ENCODE measurements at regions not wholly inside any gene's neighbourhood (a gene's known extent, or its start where the extent isn't known, plus 50 kb on each side); places are given as distances from the start of the nearest gene placed in this dataset.
"Not testable (repeated sequence)": the region's sequence is repeated elsewhere in the genome, so short reads cannot be mapped to it uniquely, and the experiment has no call there.

DNA sequence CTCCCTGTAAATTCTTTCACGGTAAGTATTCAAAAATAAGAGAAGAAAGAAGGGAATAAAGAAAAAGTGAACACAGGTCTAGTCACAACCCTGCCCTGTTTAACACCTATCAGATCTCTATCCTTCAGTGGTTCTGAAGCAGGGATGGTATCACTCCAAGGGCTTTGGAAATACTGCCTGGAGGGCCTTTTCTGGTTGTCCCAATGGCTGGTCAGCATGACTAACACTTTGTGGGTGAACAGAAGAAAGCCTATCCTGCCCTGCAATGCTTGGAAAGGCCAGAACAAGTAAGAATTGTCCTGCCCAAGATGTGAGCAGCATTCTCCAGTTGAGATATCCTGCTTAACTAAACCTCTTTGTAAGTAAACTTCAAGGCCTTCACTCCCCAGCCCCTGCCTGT lies 124.9 kb downstream of the TMEM167A start:
- no peak for DNase-seq

GRCh38 chr5:82944267-82944666 lies 132.9 kb downstream of the TMEM167A start:
- not testable (repeated sequence) for DNase-seq

DNA sequence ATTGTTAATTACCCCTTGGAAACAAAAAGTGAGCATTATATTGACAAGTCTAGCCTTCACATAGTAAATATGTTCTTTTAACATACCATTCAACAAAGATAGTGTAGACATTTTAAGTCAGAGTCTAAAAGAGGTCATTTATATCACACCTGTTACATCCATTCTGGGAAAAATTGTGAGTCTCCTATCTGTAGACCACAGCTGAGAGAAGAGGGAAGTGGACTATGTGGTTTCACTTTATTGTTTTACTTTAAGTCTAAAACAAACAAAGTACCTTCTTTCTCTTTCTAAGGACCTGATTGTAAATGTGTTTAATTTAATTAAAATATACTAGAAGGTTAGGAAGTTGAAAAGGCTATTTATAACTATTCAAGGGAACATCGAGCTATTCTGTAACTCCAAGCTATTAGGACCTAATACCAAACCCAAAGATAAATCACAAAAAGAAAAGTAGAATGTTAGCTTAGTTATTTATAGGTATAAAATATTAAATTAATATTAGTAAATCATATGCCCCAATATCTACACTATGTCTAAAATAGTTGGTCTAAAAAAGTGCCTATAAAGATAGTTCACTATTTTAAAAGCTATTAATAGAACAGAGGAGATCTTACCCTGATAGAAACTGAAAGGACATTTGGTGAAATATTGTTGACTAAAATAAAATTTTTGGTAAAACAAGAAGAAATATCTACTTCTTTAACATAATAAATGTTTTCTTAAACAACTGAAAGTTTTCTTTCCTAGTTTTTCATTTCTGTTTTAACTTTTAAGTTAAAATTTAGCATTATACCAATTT lies 134.9 kb downstream of the TMEM167A start:
- peak; percentile 11 for DNase-seq

DNA sequence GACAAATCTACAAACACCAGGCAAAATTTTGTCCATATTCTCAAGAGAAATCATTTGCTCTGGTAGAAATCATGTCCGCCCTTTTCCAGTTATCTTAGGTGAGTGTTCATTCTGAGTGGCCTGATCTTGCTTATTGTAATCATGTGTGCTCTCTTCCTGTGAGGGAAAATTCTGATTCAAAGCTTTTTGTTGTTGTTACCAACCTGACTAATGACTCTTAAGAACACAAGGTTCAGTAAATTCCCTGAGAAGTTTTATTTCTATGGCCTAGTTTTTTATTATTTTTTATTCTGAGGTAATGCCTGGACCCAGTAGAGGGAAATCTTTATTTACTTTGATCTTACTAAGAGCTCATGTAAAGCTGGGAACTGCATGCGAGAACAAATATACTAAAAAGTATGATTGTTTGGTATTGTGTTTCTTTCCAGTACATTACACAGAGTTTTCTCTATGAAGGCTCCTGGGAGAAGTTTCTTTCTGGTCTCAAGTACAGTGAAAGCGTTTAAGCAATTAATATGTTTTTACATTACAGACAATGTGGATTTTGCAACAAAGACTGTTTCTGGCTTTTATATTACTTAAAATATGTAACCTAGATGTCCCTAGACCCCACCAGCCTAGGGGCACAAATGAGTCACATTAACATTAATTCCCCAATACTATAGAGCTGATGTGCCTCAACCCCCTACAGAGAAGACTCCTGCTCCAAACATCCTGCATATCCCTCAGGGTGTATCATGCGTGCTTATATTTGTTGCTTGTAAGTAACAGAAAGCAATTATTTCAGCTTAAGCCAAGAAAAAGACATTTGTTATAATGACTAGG lies 138.1 kb downstream of the TMEM167A start:
- DNase-seq = peak; percentile 7

DNA sequence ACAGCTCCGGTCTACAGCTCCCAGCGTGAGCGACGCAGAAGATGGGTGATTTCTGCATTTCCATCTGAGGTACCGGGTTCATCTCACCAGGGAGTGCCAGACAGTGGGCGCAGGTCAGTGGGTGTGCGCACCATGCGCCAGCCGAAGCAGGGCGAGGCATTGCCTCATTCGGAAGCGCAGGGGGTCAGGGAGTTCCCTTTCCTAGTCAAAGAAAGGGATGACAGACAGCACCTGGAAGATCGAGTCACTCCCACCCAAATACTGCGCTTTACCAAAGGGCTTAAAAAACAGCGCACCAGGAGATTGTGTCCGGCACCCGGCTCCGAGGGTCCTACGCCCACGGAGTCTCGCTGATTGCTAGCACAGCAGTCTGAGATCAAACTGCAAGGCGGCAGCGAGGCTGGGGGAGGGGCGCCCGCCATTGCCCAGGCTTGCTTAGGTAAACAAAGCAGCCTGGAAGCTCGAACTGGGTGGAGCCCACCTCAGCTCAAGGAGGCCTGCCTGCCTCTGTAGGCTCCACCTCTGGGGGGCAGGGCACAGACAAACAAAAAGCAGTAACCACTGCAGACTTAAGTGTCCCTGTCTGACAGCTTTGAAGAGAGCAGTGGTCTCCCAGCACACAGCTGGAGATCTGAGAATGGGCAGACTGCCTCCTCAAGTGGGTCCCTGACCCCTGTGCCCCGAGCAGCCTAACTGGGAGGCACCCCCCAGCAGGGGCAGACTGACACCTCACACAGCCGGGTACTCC lies 144.5 kb downstream of the TMEM167A start:
- peak; percentile 56 for DNase-seq

- DNase-seq = no peak
Observed at GRCh38 chr5:82931110-82931509, 146.1 kb downstream of the TMEM167A start.

DNA sequence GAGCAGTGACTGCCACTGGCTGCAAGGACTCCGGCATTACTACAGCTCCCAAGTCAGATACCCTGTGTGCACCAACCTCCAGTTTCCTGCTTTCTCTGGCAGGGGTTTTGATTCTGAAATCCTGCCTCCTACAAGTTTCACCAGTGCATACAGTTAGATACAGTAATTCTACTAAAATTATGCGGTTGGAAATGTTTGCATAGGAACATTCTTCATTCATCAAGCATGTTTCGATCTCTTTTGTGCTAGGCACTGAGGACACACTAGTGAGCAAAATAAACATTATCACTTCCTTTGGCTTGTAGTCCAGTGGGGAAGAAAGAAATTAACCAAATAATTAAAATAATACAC lies 152.2 kb downstream of the TMEM167A start:
- peak; percentile 13 for DNase-seq

- DNase-seq = no peak
Observed at GRCh38 chr5:82924226-82925060, 152.8 kb downstream of the TMEM167A start.

DNA sequence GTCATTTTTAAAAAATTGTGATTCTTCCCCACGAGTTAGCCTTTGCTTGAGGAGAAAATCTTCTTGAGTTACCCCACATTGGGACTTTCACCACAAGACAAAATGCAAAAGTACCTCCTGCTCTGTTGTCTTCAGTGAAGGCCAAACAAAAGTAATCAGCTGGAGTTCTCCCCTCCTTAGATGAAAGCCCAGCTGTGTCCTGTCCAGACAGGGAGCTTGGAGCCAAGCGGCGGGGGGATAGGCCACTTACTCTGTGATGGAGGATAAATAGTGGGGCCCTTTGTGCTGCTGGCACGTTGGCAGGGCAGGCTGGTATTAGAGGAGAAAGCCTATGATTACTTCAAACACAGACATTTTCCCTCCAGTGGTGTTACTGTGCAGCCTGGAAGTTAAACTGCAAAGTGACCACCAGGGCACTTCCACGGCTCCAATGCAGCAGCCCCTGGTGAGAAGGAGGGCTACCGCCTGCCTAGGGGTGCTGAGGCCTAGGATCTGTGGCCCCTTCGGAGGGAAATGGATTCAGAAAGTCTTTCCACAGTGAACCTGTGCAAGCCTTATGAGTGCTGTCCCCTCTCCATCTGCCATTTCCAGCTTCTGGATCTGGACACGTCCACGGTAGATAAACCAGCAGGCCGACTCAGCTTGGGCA lies 155.0 kb downstream of the TMEM167A start:
- no peak for DNase-seq

DNA sequence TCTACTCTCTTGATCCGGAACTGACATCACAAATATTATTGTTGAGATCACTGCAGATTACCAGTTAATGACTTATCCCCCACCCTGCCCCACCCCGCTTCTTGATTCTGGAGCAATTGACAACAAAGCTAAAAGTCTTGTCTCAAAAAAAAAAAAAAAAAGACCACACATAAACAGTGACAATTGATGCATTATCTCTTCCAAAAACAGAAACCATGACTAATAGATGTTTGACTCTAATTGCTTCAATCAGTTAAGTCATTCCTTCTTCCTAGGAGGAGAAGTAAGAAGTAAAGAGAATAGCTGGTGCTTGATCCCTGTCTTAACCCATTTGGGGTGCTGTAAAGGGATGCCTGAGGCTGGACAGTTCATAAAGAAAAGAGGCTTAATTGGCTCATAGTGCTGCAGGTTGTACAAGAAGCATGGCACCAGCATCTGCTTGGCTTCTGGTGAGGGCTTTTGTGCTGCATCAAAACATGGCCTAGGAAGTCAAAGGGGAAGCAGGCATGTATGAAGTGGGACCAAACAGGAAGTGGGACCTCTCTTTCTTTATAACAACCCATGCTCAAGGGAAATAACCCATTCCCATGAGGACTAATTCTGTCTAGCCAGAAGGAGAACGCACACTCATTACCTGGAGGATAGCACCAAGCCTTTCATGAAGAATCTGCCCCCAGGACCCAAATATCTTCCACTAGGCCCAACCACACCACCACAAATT lies 158.7 kb downstream of the TMEM167A start:
- DNase-seq = no peak

DNA sequence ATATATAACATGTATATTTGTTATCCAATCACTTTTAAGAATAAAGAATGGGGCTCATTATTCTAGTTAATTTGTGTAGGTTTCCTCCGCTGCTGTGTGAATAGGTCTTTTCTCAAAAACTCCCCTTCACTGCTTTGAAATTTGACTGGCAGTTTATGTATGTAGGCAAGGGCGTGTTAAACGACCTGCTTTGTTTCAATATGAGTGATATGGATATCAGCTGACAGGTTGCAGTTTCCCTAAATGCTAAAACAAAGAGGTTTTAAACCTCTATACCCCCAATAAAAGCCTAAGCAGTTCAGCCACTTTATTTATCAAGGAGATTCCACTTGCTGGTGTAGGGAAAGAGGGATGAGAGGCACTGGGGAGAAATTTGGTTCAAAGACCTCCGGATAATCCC lies 159.6 kb downstream of the TMEM167A start:
- no peak for DNase-seq

DNA sequence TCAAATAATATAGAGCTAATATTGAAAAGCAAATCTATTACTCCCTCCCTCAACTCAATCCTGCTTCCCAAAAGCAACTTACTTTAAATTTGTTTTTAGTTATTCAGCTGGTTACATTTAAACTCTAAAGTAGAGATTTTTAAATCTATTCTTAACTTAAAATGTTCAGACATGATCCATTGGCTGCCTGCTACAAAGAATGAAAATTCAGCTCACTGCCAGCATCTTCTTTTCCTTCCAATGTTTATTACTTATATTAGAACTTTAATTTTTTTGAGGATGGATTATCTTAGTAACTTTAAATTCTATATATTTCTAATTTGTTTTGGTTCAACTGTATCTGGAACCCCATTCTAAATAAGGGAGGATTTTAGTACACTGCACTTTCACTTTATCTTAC lies 163.2 kb downstream of the TMEM167A start:
- no peak for DNase-seq

- no peak for DNase-seq
Observed at GRCh38 chr5:82912462-82912861, 164.7 kb downstream of the TMEM167A start.

DNA sequence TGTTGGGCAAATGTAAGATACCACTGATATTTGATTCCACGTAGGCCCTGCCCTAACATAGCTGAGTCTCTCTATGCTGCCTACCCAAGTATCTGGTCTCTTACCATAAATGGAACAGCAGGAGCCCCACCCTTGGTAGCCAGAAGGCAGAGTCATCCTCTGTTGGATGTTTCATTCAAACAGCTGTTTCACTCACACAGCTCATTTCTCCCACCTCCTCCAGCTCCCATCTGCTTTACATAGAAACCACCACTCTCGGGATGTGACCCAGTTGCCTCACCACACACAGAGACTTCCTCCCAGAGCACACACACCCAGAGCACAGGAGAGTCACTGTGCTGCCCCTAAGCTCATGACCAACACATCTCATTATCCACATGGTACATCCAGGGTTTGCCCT lies 165.3 kb downstream of the TMEM167A start:
- no peak for DNase-seq

DNA sequence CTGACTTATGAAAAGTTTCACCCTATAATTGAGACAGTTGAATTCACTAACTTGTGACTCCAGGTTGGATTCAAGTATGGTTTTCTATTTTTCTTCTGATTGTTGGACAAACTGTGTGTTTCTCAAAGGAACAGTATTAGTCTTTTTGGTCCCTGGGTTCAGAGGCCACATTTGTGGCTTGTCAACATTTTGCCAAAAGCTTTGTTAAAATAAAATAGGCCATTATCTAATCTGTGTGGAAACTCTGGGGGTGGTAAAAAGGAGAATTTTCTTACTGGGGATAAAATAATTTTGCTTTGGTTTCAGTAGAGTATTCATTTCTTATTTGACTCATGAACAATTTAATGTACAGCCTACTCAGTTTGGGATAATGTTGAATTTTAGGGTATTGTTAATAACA lies 166.3 kb downstream of the TMEM167A start:
- no peak for DNase-seq

- no peak for DNase-seq
Observed at GRCh38 chr5:82910491-82910890, 166.7 kb downstream of the TMEM167A start.

GRCh38 chr5:82909771-82910170 lies 167.4 kb downstream of the TMEM167A start:
- DNase-seq = no peak

DNA sequence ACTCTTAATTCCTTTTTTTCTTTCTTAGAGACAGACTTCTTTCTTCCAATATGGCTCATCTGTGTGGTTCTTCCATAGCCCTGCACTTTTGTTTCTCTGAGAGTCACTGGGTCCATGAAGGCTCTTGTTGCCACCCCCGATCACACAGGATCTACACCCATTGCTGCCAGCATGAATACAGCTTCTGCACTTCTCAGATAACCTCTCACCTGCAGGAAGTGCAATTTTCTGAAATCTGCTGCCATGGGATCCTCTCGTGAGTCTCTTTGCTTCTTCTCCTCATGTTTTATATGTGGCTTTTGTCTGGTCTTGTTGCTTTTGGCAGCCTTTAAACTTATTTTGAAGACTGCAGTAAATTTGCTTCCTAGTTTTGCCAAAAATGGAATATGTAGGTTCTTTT lies 171.2 kb downstream of the TMEM167A start:
- DNase-seq = peak; percentile 23

- no peak for DNase-seq
Observed at GRCh38 chr5:82901281-82901888, 175.8 kb downstream of the TMEM167A start.

DNA sequence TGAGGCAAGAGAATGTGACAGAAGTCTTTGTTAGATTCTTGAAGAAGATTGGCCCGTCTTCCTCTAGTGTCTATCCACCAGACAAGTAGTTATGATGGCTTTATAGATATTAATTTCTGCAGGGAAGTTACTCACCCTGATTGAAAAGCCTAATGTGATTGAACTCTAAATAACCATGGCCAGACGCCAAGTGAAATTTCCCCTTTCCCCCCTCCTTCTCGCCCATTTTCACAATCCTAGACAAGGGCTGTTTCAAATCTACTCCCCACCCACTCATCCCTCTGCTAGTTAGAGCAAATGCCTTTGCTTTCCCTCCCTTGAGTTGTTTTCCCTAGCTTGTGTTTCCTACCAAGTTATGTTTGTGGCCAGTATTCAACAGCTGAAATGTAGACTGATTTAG lies 182.5 kb downstream of the TMEM167A start:
- DNase-seq = no peak

GRCh38 chr5:82889088-82889487 lies 188.1 kb downstream of the TMEM167A start:
- DNase-seq = no peak
